ENCODE measurements at regions not wholly inside any gene's neighbourhood (a gene's known extent, or its start where the extent isn't known, plus 50 kb on each side); places are given as distances from the start of the nearest gene placed in this dataset.

DNA sequence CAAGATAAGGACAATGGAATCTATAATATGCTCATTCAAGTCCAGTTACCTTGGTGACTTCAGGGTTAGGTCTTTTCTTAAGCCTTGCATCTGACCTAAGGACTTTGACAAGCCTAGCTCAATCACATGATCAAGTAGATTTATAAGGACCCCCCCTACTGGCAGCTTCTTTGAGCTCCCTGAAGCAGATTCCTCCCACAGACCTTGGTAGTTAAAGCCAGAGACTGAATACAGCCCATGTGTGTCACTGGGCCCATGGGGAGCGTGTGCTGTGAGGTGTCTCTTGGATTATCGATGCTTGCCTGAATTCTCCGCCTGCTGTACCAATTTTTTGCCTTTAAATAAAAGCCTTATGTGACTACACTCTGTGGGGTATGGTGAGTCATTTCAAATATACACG lies 372.7 kb upstream of the RGS17 start:
- Histone ChIP-seq H3K27me3 (ENCODE audit: control insufficient read depth, insufficient read depth, low read length) (no peaks in the 10 kb centered on the region), H3K14ac (replicated peaks; ENCODE audit: low read depth, low read length) (no peak overlapping the region), H2BK15ac (ENCODE audit: low read depth, low read length) (no peak overlapping the region), H3K9me1 (ENCODE audit: insufficient read depth, low read length) (no peaks in the 10 kb centered on the region), H4K20me1 (ENCODE audit: insufficient read depth, low read length) (no peaks in the 10 kb centered on the region), H3K27ac (ENCODE audit: insufficient read depth, low read length) (no peak overlapping the region), H2AFZ (replicated peaks; ENCODE audit: low read length, poor library complexity) (no peak overlapping the region), H3K36me3 (ENCODE audit: control insufficient read depth, insufficient read depth, low read length) (no peaks in the 10 kb centered on the region), H4K5ac (ENCODE audit: low read depth, low read length) (no peak overlapping the region), H3K4me1 (ENCODE audit: control insufficient read depth, insufficient read depth, low read length) (no peaks in the 10 kb centered on the region), H3K4me2 (ENCODE audit: low read depth, low read length) (no peak overlapping the region), H3K4me3 (ENCODE audit: insufficient read depth, low read depth, low read length) (no peak overlapping the region), H3K79me1 (ENCODE audit: low read depth in 1 of 2, low read length in 2 of 2) (no peaks in the 10 kb centered on the region), H2BK5ac (ENCODE audit: low read depth, low read length, poor library complexity, severe bottlenecking) (no peak overlapping the region), H4K8ac (ENCODE audit: low read depth in 2 of 2, low read length in 2 of 2) (no peak overlapping the region), H4K91ac (ENCODE audit: insufficient read depth, low read depth, low read length) (no peak overlapping the region), H3K23ac (ENCODE audit: low read depth, low read length) (no peak overlapping the region), H2BK20ac (ENCODE audit: low read depth, low read length) (no peak overlapping the region), H2BK120ac (ENCODE audit: low read depth, low read length) (no peak overlapping the region), H3K56ac (ENCODE audit: extremely low read depth, insufficient read depth, low read length) (no peak overlapping the region), H3K18ac (ENCODE audit: low read depth, low read length) (no peak overlapping the region), H2AK9ac (replicated peaks; ENCODE audit: low read depth, low read length, poor library complexity) (no peak overlapping the region), H2AK5ac (ENCODE audit: low read depth, low read length) (no peak overlapping the region), H3K9ac (ENCODE audit: low read depth, low read length) (no peak overlapping the region), H3K4ac (ENCODE audit: low read depth, low read length) (no peak overlapping the region), H3K9me3 (ENCODE audit: control insufficient read depth, insufficient read depth, low read length) (no peaks in the 10 kb centered on the region)
- in situ Hi-C loops (cut with MboI; ENCODE audit: low sequenced_read_pairs) (loop anchor here (25.0 kb wide), 1 partner anchor 467 kb away; no protein-coding TSS in a partner anchor), dilution Hi-C loops (cut with HindIII; ENCODE audit: low sequenced_read_pairs, unreplicated experiment) (no loop called here), intact Hi-C loops (cut with micrococcal nuclease) (no loop called here)
- ATAC-seq (ENCODE audit: low read depth) = no peak
- TF ChIP-seq NFE2L2 (IDR thresholded peaks at IDR 0.05; ENCODE audit: low read depth, low read length) (no peak), RAD21 (IDR thresholded peaks at IDR 0.05; ENCODE audit: low read length) (no peak), MXI1 (IDR thresholded peaks at IDR 0.05; ENCODE audit: borderline replicate concordance, low read depth, low read length) (no peak), BHLHE40 (IDR thresholded peaks at IDR 0.05; ENCODE audit: low read depth, low read length) (no peak), MAZ (IDR thresholded peaks at IDR 0.05; ENCODE audit: borderline replicate concordance, low read depth, low read length) (no peak), MAFK (IDR thresholded peaks at IDR 0.05; ENCODE audit: low read depth, low read length) (no peak), POLR2A (IDR thresholded peaks at IDR 0.05; ENCODE audit: low read depth, low read length) (no peak), CHD1 (IDR thresholded peaks at IDR 0.05; ENCODE audit: low read depth, low read length) (no peak), FOS (IDR thresholded peaks at IDR 0.05; ENCODE audit: low read depth, low read length) (no peak), RCOR1 (IDR thresholded peaks at IDR 0.05; ENCODE audit: insufficient replicate concordance, low read length) (no peak), CEBPB (IDR thresholded peaks at IDR 0.05; ENCODE audit: low read depth, low read length) (no peak), SMC3 (IDR thresholded peaks at IDR 0.05; ENCODE audit: low read depth, low read length) (no peak), RFX5 (IDR thresholded peaks at IDR 0.05; ENCODE audit: low read depth, low read length) (no peak)
- TF ChIP-seq, protein P1, sequence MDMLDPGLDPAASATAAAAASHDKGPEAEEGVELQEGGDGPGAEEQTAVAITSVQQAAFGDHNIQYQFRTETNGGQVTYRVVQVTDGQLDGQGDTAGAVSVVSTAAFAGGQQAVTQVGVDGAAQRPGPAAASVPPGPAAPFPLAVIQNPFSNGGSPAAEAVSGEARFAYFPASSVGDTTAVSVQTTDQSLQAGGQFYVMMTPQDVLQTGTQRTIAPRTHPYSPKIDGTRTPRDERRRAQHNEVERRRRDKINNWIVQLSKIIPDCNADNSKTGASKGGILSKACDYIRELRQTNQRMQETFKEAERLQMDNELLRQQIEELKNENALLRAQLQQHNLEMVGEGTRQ (IDR thresholded peaks at IDR 0.05; ENCODE audit: low read depth, low read length) = no peak
- TF ChIP-seq, protein P2, sequence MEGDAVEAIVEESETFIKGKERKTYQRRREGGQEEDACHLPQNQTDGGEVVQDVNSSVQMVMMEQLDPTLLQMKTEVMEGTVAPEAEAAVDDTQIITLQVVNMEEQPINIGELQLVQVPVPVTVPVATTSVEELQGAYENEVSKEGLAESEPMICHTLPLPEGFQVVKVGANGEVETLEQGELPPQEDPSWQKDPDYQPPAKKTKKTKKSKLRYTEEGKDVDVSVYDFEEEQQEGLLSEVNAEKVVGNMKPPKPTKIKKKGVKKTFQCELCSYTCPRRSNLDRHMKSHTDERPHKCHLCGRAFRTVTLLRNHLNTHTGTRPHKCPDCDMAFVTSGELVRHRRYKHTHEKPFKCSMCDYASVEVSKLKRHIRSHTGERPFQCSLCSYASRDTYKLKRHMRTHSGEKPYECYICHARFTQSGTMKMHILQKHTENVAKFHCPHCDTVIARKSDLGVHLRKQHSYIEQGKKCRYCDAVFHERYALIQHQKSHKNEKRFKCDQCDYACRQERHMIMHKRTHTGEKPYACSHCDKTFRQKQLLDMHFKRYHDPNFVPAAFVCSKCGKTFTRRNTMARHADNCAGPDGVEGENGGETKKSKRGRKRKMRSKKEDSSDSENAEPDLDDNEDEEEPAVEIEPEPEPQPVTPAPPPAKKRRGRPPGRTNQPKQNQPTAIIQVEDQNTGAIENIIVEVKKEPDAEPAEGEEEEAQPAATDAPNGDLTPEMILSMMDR (conservative IDR thresholded peaks at IDR 0.05; ENCODE audit: low read depth, low read length) = no peak
- TF ChIP-seq, protein P3, sequence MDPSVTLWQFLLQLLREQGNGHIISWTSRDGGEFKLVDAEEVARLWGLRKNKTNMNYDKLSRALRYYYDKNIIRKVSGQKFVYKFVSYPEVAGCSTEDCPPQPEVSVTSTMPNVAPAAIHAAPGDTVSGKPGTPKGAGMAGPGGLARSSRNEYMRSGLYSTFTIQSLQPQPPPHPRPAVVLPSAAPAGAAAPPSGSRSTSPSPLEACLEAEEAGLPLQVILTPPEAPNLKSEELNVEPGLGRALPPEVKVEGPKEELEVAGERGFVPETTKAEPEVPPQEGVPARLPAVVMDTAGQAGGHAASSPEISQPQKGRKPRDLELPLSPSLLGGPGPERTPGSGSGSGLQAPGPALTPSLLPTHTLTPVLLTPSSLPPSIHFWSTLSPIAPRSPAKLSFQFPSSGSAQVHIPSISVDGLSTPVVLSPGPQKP (IDR thresholded peaks at IDR 0.05; ENCODE audit: borderline replicate concordance, low read depth, low read length) = no peak
- ChIA-PET POLR2A (ENCODE audit: unreplicated experiment) (no interaction called here), CTCF (no interaction called here)
- WGBS, 2 experiments (ENCODE audit: extremely low coverage in 2 of 2, insufficient read length in 1 of 2) = no CpG with 5 or more reads among the region's 4 CpGs
- DNase-seq = no peak
- no TSS peak for BruUV-seq (replicated peaks)
